H1 (cell line): ENCODE measurements at regions not wholly inside any gene's neighbourhood (a gene's known extent, or its start where the extent isn't known, plus 50 kb on each side); places are given as distances from the start of the nearest gene placed in this dataset.

Experiments
- CTCF ChIA-PET: fragments of 300-600 bp; sonication (Branson Sonifier 250); formaldehyde crosslinking; loops from one replicate; lab custom pipeline; 2021; ENCODE audit not compliant: partially characterized antibody; lab: Charles Lee
- POLR2A ChIA-PET: fragments of 300-600 bp; sonication (Branson Sonifier 250); formaldehyde crosslinking; loops from one replicate; lab custom pipeline; 2021; ENCODE audit warnings: inconsistent platforms; ENCODE audit not compliant: partially characterized antibody; lab: Charles Lee
- DNase-seq, 2 experiments: peaks; one replicate each; pipeline versions ENCODE4 v3.0.0 to v3.0.0-alpha.2; 2010 to 2022; ENCODE audit warnings: low spot score in 2 of 2, low read depth in 1 of 2, mixed read lengths in 1 of 2
- FAIRE-seq: peaks from 2 replicates; lab custom pipeline; 2011; peaks lifted over from hg19 to GRCh38; lab: Jason Lieb, UNC
- H2AFZ ChIP-seq: 2 replicates; pipeline ENCODE4 v1.8.1; 2012; ENCODE audit warnings: low read length, inconsistent platforms
- H2AK5ac ChIP-seq: 2 replicates; pipeline ENCODE4 v1.6.1; 2013; ENCODE audit warnings: low read depth, low read length
- H2BK120ac ChIP-seq: replicated peaks from 2 replicates; pipeline ENCODE3; 2013; ENCODE audit warnings: low read depth, low read length, inconsistent platforms
- H2BK12ac ChIP-seq: 2 replicates; pipeline ENCODE4 v1.6.1; 2013; ENCODE audit warnings: low read depth, low read length
- H2BK15ac ChIP-seq: 2 replicates; pipeline ENCODE4 v1.6.1; 2013; ENCODE audit warnings: low read length
- H2BK20ac ChIP-seq: 2 replicates; pipeline ENCODE4 v1.6.1; 2013; ENCODE audit warnings: low read length
- H2BK5ac ChIP-seq: 2 replicates; pipeline ENCODE4 v1.6.1; 2013; ENCODE audit warnings: low read depth, low read length
- H3K14ac ChIP-seq: 2 replicates; pipeline ENCODE4 v1.6.1; 2013; ENCODE audit warnings: inconsistent platforms; ENCODE audit not compliant: insufficient read length
- H3K18ac ChIP-seq: 2 replicates; pipeline ENCODE4 v1.6.1; 2013; ENCODE audit warnings: low read length; ENCODE audit errors: extremely low read depth
- H3K23ac ChIP-seq: 2 replicates; pipeline ENCODE4 v1.6.1; 2013; ENCODE audit warnings: inconsistent platforms; ENCODE audit not compliant: insufficient read length
- H3K23me2 ChIP-seq: 2 replicates; pipeline ENCODE4 v1.6.1; 2013; ENCODE audit warnings: low read depth, low read length
- H3K27ac ChIP-seq: 2 replicates; pipeline ENCODE4 v1.6.1; 2011; ENCODE audit warnings: low read depth, low read length, inconsistent platforms
- H3K27me3 ChIP-seq, 4 experiments: replicated peaks in 1 of 4; 1 replicate in 1 of 4; 2 replicates in 3 of 4; pipeline versions ENCODE4 v1.6.1 to v1.8.1; 2011 to 2013; ENCODE audit warnings: low read length in 3 of 4, mild to moderate bottlenecking in 3 of 4, inconsistent platforms in 2 of 4, mixed read lengths in 2 of 4, moderate library complexity in 1 of 4; ENCODE audit not compliant: control insufficient read depth in 3 of 4, insufficient read depth in 3 of 4; ENCODE audit errors: extremely low read depth in 1 of 4
- H3K36me3 ChIP-seq, 4 experiments: 2 replicates each; pipeline versions ENCODE4 v1.6.1 to v1.8.1; 2011 to 2013; ENCODE audit warnings: mild to moderate bottlenecking in 4 of 4, low read length in 3 of 4, moderate library complexity in 2 of 4, control low read depth in 1 of 4, inconsistent platforms in 1 of 4; ENCODE audit not compliant: insufficient read depth in 4 of 4, control insufficient read depth in 2 of 4
- H3K4ac ChIP-seq: replicated peaks from 2 replicates; pipeline ENCODE3; 2013; ENCODE audit warnings: low read length, low read depth, mixed read lengths, inconsistent platforms; ENCODE audit not compliant: insufficient read length
- H3K4me1 ChIP-seq, 4 experiments: replicated peaks in 1 of 4; 1 replicate in 1 of 4; 2 replicates in 3 of 4; pipeline versions ENCODE4 v1.6.1 to v1.8.1; 2011 to 2013; ENCODE audit warnings: low read length in 3 of 4, inconsistent platforms in 2 of 4, mixed read lengths in 1 of 4; ENCODE audit not compliant: insufficient read depth in 4 of 4, control insufficient read depth in 3 of 4
- H3K4me2 ChIP-seq, 2 experiments: 2 replicates each; pipeline versions ENCODE4 v1.6.1 to v1.8.1; 2011 to 2013; ENCODE audit warnings: low read depth in 2 of 2, low read length in 2 of 2, control low read depth in 1 of 2, inconsistent platforms in 1 of 2, mild to moderate bottlenecking in 1 of 2; ENCODE audit not compliant: insufficient read depth in 1 of 2
- H3K4me3 ChIP-seq, 4 experiments: fragments of 200-600, 300-600 bp in 1 of 4; sonication (generic), shearing (Covaris generic), sonication (Bioruptor Twin) in 1 of 4; 2 replicates each; pipeline versions ENCODE4 v1.5.1 to v1.8.1; 2011 to 2016; ENCODE audit warnings: low read length in 4 of 4, low read depth in 3 of 4, control low read depth in 2 of 4, inconsistent platforms in 2 of 4, mild to moderate bottlenecking in 2 of 4, mixed read lengths in 1 of 4, moderate library complexity in 1 of 4; ENCODE audit not compliant: insufficient read depth in 2 of 4; ENCODE audit errors: extremely low read depth in 1 of 4
- H3K56ac ChIP-seq: replicated peaks from 2 replicates; pipeline ENCODE3; 2013; ENCODE audit warnings: low read depth, mild to moderate bottlenecking, mixed read lengths, low read length, inconsistent platforms; ENCODE audit not compliant: insufficient read length
- H3K79me1 ChIP-seq: 2 replicates; pipeline ENCODE4 v1.6.1; 2013; ENCODE audit warnings: low read depth, low read length, control low read depth
- H3K79me2 ChIP-seq, 2 experiments: 2 replicates each; pipeline versions ENCODE4 v1.6.1 to v1.8.1; 2012 to 2013; ENCODE audit warnings: low read length in 2 of 2, mild to moderate bottlenecking in 2 of 2, inconsistent platforms in 1 of 2; ENCODE audit not compliant: insufficient read depth in 2 of 2, control insufficient read depth in 1 of 2
- H3K9ac ChIP-seq, 4 experiments: replicated peaks in 1 of 4; 1 replicate in 1 of 4; 2 replicates in 3 of 4; pipeline versions ENCODE4 v1.6.1 to v1.8.1; 2011 to 2013; ENCODE audit warnings: low read depth in 3 of 4, low read length in 3 of 4, control low read depth in 2 of 4, mild to moderate bottlenecking in 2 of 4, moderate library complexity in 2 of 4, inconsistent platforms in 1 of 4; ENCODE audit errors: extremely low read depth in 1 of 4
- H3K9me3 ChIP-seq, 2 experiments: 2 replicates each; pipeline versions ENCODE4 v1.6.1 to v1.8.1; 2012 to 2013; ENCODE audit warnings: mild to moderate bottlenecking in 2 of 2, moderate library complexity in 2 of 2, control low read depth in 1 of 2, inconsistent platforms in 1 of 2, low read depth in 1 of 2, low read length in 1 of 2, mixed read lengths in 1 of 2; ENCODE audit not compliant: insufficient read depth in 2 of 2
- H4K20me1 ChIP-seq, 2 experiments: replicated peaks in 1 of 2; 2 replicates each; pipeline versions ENCODE3 to v1.8.1; 2011 to 2013; ENCODE audit warnings: inconsistent platforms in 2 of 2, low read length in 2 of 2, mild to moderate bottlenecking in 1 of 2; ENCODE audit not compliant: insufficient read depth in 2 of 2, control insufficient read depth in 1 of 2
- H4K5ac ChIP-seq: 2 replicates; pipeline ENCODE4 v1.6.1; 2013; ENCODE audit warnings: low read length, low read depth, mixed read lengths, inconsistent platforms; ENCODE audit not compliant: insufficient read length
- H4K8ac ChIP-seq: 2 replicates; pipeline ENCODE4 v1.8.0; 2013; ENCODE audit warnings: mild to moderate bottlenecking, moderate library complexity, low read length, inconsistent platforms; ENCODE audit not compliant: insufficient read depth; ENCODE audit errors: extremely low read depth
- H4K91ac ChIP-seq: replicated peaks from 2 replicates; pipeline ENCODE3; 2013; ENCODE audit warnings: low read length, mixed read lengths, inconsistent platforms; ENCODE audit not compliant: insufficient read length
- CBX5 ChIP-seq: fragments of 300-800, 300-1000 bp; sonication (generic); IDR thresholded peaks from 2 replicates; pipeline ENCODE4 v1.7.1; 2016; ENCODE audit warnings: antibody characterized with exemption, low read length, low read depth
- EP300 ChIP-seq, 2 experiments: IDR thresholded peaks; 1 replicate in 1 of 2; 2 replicates in 1 of 2; pipeline ENCODE4 v1.6.1; 2011 to 2012; ENCODE audit warnings: low read depth in 2 of 2, low read length in 2 of 2, mild to moderate bottlenecking in 2 of 2, borderline replicate concordance in 1 of 2, inconsistent platforms in 1 of 2, moderate library complexity in 1 of 2
- GTF2F1 ChIP-seq: IDR thresholded peaks from 2 replicates; pipeline ENCODE4 v1.6.1; 2012; ENCODE audit warnings: low read depth, low read length, improper control_type of control experiment, borderline replicate concordance
- KDM5A ChIP-seq: fragments of 200-600 bp; IDR thresholded peaks from 2 replicates; pipeline ENCODE4 v1.7.1; 2012; ENCODE audit warnings: mild to moderate bottlenecking, low read length, inconsistent platforms, mixed read lengths
- NRF1 ChIP-seq: IDR thresholded peaks from 2 replicates; pipeline ENCODE4 v1.6.1; 2011; ENCODE audit warnings: mild to moderate bottlenecking, low read depth, low read length, improper control_type of control experiment
- SP1 ChIP-seq: IDR thresholded peaks from 2 replicates; pipeline ENCODE4 v1.6.1; 2011; ENCODE audit warnings: low read depth, low read length
- SP4 ChIP-seq: IDR thresholded peaks from 2 replicates; pipeline ENCODE4 v1.6.1; 2012; ENCODE audit warnings: low read length, inconsistent platforms
- SRF ChIP-seq: IDR thresholded peaks from 2 replicates; pipeline ENCODE4 v1.6.1; 2011; ENCODE audit warnings: mild to moderate bottlenecking, low read depth, low read length, moderate library complexity
- WGBS, 2 experiments: shearing (Covaris generic) in 1 of 2; methylation state at CpG; one replicate each; pipeline versions ENCODE4 v1.1.6 to v1.1.7; 2013 to 2015; ENCODE audit warnings: low lambda C conversion rate in 2 of 2, mixed read lengths in 2 of 2, inconsistent platforms in 1 of 2, low coverage in 1 of 2, missing lambda C conversion rate in 1 of 2; ENCODE audit not compliant: insufficient replicate concordance in 2 of 2, insufficient coverage in 1 of 2, insufficient read length in 1 of 2; ENCODE audit errors: extremely low coverage in 1 of 2, missing lambda C conversion rate in 1 of 2; 5-methylcytosine and 5-hydroxymethylcytosine counted together

DNA sequence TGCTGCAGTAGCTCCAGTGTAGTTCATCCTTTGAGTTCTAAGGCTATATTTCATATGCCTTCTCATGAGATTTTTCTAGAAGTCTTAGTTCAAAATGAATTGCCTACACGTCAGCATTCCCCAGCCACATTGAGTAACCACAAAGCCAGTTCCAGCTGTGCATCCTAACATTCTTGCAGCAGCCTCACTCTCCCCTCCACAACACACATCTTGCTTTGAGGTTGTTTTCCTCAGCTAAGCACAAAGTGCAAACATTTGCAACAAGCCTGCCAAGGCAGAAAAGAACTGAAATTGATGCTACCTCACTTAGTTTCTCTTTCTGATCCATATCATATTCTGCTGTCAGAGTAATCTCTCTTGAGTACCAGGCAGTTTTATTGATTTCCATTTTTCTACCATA lies 160.7 kb upstream of the KCNQ5 start:
- Histone ChIP-seq H3K56ac (no peak overlapping the region), H2AK5ac (no peak overlapping the region), H3K23me2 (no peaks in the 10 kb centered on the region), H3K9me3 (no peaks in the 10 kb centered on the region), H2AFZ (0 out of 2 replicates have a peak overlapping the region, but pooled peaks have one; percentile 20), H2BK15ac (no peak overlapping the region), H4K91ac (no peak overlapping the region), H4K5ac (no peak overlapping the region), H3K27me3 (no peaks in the 10 kb centered on the region), H3K79me2 (no peaks in the 10 kb centered on the region), H3K4me3 (no peak overlapping the region), H2BK120ac (no peak overlapping the region), H3K18ac (no peak overlapping the region), H3K36me3 (no peaks in the 10 kb centered on the region), H3K23ac (no peak overlapping the region), H2BK20ac (no peak overlapping the region), H3K79me1 (no peaks in the 10 kb centered on the region), H3K4me1 (no peaks in the 10 kb centered on the region), H2BK5ac (no peak overlapping the region), H3K9ac (no peak overlapping the region), H3K14ac (no peak overlapping the region), H3K4ac (no peak overlapping the region), H3K27ac (no peak overlapping the region), H4K8ac (no peak overlapping the region), H3K4me2 (no peak overlapping the region), H2BK12ac (no peak overlapping the region), H4K20me1 (no peaks in the 10 kb centered on the region)
- DNase-seq = no peak
- no peak for FAIRE-seq
- ChIA-PET CTCF (interaction anchor here (1.2 kb wide), 1 partner anchor 120 kb away, joined by 3 read pairs; no protein-coding TSS in a partner anchor), POLR2A (no interaction called here)
- 79% methylated on average over 1 of the region's 1 CpG; no CpG with 5 or more reads in 1 of the 2 experiments for WGBS, 2 experiments
- no peak for TF ChIP-seq CBX5
- no peak for TF ChIP-seq NRF1
- no peak for TF ChIP-seq SRF
- TF ChIP-seq SP1 = no peak
- TF ChIP-seq EP300 (IDR thresholded peaks at IDR 0.05; ENCODE audit: borderline replicate concordance in 1 of 2, low read depth in 2 of 2, low read length in 2 of 2) = no peak
- TF ChIP-seq GTF2F1 = no peak
- TF ChIP-seq SP4 = no peak
- TF ChIP-seq KDM5A = no peak
